C1 segment of cervical spinal cord (tissue), 14 donors: ENCODE measurements at regions not wholly inside any gene's neighbourhood (a gene's known extent, or its start where the extent isn't known, plus 50 kb on each side); places are given as distances from the start of the nearest gene placed in this dataset.
"Not testable (repeated sequence)": the region's sequence is repeated elsewhere in the genome, so short reads cannot be mapped to it uniquely, and the experiment has no call there.

Experiments used
- DNase-seq, 14 donors: peaks; one replicate each; lab custom pipeline; 2025; lab: John Stamatoyannopoulos, UW

GRCh38 chr7:46100521-46100920 is 179.4 kb upstream of the IGFBP3 start:
- DNase-seq = no peak

DNA sequence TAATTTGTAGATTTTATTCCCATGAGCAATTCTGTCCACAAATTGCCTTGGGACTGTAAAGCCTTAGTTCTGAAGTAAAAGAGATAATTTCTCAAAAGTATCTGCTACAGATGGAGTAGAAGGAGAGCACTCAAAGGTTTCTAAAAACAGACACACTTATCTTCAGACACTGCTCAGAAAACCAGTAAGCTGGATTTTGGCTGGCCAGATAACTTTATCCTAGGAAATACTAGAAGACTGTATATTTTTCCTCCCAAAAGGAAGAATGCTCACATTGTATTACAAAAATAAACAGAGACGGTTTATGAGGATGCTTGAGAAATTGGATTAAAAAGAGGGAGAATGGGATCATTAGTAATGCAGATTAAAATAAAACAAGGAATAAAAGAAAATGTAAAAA is 178.0 kb upstream of the IGFBP3 start:
- DNase-seq = no peak

GRCh38 chr7:46091071-46091470 is 170.0 kb upstream of the IGFBP3 start:
- no peak for DNase-seq

DNA sequence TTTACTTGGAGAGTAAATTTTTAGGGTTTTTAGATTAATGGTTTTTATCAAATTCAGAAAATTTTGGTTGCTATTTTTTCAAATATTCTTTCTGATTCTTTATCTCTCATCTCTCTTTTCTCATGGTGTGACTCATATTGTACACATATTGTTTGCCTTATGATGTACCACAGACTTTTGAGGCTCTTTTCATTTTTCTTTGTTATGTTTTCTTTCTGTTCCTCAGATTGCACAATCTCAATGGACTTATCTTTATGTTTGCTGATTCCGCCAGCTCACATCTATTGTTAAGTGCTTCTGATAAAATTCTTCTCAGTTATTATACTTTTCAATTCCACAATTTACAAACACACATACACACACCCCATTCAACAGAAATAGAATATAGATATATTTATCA is 168.2 kb upstream of the IGFBP3 start:
- no peak for DNase-seq

- not testable (repeated sequence) for DNase-seq
These were observed 167.4 kb upstream of the IGFBP3 start for GRCh38 chr7:46088486-46088885.

- no peak for DNase-seq
These were observed 159.6 kb upstream of the IGFBP3 start for GRCh38 chr7:46080595-46081159.

DNA sequence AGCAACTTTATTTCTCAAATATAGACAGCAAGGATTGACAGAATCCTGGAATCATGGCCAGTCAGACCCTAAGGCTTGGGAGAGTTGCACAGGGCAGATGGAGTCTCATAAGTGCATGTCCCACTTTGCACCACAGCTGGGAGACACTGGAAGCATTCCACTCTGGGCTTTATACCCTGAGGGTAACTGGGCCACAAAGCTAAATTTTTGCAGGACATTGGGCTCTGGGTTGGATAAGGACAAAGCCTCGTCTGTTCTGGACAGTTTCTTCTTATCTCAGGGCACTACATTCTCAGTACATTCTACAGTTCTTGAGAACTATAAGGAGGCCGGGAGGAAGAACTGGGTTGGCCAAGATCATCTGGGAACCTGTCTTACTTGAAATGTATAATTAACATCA is 158.3 kb upstream of the IGFBP3 start:
- DNase-seq = no peak

- DNase-seq = no peak
These were observed 155.5 kb upstream of the IGFBP3 start for GRCh38 chr7:46076527-46076926.

- DNase-seq = no peak
These were observed 151.7 kb upstream of the IGFBP3 start for GRCh38 chr7:46072722-46073121.

GRCh38 chr7:46071601-46072000 is 150.5 kb upstream of the IGFBP3 start:
- no peak for DNase-seq

- DNase-seq = no peak
These were observed 150.0 kb upstream of the IGFBP3 start for GRCh38 chr7:46071076-46071475.

DNA sequence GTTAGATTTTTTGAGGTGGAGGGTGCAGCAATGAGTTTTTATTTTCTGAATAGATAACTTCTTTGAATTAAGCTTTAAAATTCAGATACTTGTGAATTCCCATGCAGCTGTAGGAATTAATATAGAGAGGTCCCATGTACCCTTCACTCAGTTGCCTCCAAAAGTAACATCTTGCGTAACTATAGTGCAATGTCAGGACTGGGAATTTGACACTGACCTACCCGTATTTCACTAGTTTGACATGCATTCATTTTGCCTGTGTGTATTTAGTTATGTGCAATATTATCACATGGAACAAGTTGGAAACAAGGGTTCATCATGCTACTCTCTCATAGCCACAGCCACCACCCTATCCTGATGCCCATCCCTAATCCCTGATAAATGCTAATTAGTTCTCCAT is 147.1 kb upstream of the IGFBP3 start:
- DNase-seq = no peak

DNA sequence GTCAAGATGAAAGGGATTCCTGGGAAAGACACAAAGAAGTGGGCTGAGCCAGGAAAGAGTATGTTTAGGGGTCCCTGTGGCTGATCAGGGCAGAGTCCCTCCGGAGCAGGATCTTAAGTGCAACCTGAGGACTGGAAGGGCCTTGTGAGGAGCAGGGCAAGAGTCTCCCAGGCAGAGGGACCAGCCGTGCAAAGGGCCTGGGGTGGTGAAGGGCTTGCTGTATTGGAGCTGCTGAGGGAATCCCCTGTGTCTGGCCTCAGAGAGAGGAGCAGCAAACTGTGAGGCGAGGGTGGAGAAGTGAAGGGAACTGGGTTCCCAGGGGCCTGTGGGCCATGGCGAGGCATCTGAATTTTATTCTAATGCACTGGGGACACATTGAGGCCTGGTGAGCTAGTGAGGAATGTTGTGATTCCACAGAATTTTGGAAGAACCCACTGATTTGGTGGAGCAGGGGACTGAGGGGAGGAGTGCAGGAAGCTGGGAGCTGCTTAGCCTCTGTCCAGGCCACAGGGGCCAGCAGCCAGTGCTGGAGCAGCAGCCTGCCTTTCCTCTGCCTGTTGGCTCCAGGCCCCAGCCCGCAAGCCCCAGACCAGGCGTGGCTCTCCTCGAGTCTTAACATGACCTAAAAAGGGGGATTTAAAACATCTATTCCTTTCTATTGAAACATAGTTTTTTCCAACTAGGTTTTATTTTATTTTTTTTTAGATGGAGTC is 138.4 kb upstream of the IGFBP3 start:
- no peak for DNase-seq

DNA sequence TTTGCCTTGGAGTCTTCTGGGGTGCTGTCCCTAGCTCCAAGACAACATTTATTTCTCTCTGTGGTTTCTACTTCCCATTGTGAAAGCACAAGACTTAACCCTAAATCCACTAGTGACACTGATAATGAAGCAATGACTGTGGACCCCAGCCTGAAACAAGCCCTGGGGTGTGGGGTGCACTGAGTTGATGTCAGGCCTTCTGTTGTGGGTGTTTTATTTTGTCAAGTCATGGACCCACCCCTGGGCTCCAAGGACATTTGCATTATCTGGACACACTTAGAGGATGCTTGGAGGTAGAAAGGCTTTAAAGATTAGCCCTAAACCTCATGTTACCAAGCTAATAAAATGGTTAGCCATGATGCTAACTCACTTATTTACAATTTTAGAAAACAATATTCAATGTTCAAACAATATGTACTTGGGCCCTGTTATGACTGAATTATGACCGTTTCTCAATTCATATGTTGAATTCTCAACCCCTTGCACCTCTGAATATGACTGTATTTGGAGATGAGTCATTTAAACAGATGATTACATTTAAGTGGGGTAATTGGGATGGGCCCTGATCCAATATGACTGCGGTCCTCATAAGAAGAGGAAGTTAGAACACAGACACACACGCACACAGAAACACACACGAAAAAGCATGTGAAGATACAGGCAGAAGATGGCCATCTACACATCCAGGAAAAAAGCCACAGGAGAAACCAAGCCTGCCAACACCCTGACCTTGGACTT is 137.2 kb upstream of the IGFBP3 start:
- no peak for DNase-seq

- DNase-seq = no peak
These were observed 133.8 kb upstream of the IGFBP3 start for GRCh38 chr7:46054915-46055314.

- DNase-seq = no peak
These were observed 133.2 kb upstream of the IGFBP3 start for GRCh38 chr7:46054272-46054671.

GRCh38 chr7:46047581-46047980 is 126.5 kb upstream of the IGFBP3 start:
- DNase-seq = no peak

DNA sequence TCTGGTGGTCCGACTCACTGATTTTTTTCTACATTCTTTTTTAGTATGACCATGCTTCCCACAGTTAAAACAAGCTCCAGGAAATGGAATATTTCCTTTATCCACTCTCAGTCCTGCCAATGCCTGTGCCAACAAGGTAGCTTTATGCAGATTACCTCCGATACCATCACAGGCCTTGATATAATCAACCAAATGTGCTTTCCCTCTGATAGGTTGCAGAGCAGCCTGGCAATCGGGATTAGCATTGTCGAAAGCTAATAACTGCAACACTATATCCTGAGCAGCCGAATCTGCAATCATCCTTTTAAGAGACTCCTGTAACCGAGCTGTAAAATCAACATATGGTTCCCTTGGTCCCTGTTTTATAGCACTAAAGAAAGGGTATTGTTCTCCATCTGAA is 122.3 kb upstream of the IGFBP3 start:
- DNase-seq = not testable (repeated sequence)

- DNase-seq = not testable (repeated sequence)
These were observed 118.7 kb upstream of the IGFBP3 start for GRCh38 chr7:46039813-46040212.

DNA sequence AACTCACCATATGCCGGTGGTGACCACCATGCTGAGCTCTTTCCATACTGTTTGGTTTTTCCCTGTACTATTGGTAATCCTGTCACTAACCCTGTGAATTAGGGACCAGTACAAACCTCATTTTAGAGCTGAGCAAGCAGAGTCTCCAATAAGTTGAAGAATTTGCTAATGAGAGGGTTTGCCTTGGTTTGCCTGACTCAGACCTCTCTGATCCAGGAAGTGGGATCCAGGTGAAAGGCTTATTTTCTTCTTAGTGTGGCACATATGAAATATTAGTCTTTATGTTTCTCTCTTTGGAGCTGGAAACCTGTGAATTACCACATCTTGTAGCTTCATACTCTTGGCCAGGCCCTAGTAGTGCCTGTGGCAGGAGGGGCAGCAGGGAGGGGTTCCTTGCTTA is 114.1 kb upstream of the IGFBP3 start:
- no peak for DNase-seq

GRCh38 chr7:46034056-46034768 is 113.1 kb upstream of the IGFBP3 start:
- no peak for DNase-seq

- DNase-seq = no peak
These were observed 112.5 kb upstream of the IGFBP3 start for GRCh38 chr7:46033592-46033991.
